NOMO-1 treated with dmso at 0.1 percent for 144 hours (cell line): ENCODE measurements at regions not wholly inside any gene's neighbourhood (a gene's known extent, or its start where the extent isn't known, plus 50 kb on each side); places are given as distances from the start of the nearest gene placed in this dataset.

ENCODE experiments used
- DNase-seq: peaks from one replicate; lab custom pipeline; 2025; ENCODE audit not compliant: unreplicated experiment; lab: John Stamatoyannopoulos, UW

DNA sequence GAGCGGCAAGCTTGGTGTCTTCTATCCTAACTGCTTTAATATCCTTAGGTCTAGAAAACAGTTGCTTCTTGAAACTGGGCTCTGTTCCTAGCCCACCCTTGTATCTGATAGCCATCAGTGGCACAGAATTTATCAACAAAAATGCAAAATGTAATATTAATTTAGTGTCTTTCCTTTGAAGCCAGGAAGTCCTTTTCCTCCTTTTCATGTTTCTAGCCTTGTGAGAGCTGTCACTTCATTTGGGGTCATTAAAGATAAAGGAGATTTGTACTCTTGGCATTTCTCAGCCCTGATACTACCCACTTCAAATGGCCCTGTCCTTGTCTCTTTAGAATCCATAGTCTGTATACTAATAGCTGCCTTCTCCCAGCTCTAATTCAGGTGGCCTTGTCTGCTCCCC, 111.0 kb downstream of the GAS1 start:
- DNase-seq, result no peak

DNA sequence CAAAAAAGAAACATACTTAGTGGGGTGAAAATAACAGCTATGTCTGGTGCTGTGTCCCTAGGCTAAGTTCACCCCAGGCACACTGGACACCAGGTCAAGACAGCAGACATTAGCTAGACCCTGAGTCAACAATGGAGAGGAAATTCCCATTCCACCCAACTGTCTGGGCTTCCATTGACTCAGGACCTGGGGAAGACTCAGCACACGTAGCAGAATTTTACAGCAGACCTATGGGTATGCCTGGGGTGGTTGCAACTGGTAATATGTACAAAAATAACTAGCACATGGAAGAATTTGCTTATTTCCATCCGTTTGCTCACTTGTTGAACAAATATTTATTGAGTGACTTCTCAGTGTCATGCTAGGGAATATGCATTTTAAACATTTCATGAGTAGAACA, 117.0 kb downstream of the GAS1 start:
- DNase-seq, result no peak

DNA sequence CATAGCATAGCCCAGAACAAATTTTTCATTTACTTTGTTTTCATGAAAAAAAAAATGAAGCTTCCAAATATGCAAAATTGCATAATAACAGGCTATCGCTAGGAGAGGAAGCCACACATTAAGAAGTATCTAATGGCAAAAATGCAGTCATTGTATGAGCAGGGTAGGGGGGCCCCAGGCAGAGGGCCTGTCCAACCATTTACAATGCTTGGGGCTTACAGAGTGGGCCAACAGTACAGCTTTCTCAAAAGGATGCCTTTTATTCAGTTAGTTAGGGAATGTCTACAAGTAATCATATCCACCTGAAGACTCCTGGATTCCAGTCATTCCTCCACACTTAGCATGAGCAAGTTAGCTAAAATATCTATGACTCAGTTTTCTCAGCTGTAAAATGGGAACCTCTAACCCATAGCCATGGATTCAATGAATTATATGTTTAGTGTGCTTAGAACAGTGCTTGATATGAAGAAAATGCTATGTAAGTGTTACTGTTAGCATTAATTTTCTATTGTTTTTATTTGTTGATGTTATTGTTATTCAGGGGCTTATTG, 117.7 kb downstream of the GAS1 start:
- DNase-seq, result no peak

DNA sequence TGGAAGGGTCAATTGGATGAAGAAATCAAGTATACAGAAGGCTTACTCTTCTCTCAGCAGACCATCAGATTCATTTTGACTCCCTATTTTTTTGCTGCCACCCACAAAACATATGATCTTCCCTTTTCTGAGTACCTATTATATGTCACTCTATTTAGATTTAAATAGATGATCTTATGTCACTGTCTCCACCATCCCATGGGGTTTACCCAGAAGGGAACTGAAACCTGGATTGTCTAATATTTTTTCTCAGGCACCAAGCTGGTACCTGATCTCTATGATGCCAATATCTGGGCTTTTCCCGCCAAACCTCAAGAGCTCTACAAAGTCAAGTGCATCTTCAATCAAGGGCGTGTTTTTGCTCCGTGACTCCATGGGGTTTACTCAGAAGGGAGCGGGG, 118.7 kb downstream of the GAS1 start:
- no peak for DNase-seq

DNA sequence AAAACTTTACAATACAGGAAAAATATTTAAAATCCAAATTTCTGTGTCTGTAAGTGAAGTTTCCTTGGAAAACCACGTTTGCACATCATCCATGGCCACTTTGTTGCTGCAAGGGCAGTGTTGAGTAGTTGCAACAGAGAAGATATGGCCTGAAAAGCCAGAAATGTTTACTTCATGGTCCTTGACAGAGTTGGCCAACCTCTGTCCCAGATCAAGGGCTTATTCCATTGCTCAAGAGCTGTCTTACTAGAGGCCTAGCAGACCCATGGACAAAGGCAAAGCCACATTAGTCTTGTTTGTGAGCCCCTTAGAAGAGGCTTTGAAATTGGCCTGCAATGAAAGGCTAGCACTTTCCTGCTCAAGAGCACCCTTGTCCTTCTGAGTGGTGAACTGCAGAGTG, 119.4 kb downstream of the GAS1 start:
- DNase-seq, result no peak

DNA sequence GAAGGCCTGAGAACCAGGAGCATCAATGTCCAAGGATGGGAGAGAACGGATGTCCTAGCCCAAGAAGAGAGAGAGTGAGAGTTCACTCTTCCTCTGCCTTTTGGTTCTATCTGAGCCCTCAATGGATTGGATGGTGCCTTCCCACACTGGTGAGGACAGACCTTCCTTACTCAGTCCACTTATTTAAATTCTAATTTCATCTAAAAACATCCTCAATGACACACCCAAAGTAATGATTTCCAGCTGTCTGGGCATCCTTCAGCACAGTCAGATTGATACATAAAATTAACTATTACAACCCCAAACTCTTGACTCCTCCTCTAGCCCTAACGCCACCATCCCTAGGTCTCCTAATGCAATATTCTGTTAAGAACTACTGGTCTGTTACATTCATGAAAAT, 122.0 kb downstream of the GAS1 start:
- no peak for DNase-seq

DNA sequence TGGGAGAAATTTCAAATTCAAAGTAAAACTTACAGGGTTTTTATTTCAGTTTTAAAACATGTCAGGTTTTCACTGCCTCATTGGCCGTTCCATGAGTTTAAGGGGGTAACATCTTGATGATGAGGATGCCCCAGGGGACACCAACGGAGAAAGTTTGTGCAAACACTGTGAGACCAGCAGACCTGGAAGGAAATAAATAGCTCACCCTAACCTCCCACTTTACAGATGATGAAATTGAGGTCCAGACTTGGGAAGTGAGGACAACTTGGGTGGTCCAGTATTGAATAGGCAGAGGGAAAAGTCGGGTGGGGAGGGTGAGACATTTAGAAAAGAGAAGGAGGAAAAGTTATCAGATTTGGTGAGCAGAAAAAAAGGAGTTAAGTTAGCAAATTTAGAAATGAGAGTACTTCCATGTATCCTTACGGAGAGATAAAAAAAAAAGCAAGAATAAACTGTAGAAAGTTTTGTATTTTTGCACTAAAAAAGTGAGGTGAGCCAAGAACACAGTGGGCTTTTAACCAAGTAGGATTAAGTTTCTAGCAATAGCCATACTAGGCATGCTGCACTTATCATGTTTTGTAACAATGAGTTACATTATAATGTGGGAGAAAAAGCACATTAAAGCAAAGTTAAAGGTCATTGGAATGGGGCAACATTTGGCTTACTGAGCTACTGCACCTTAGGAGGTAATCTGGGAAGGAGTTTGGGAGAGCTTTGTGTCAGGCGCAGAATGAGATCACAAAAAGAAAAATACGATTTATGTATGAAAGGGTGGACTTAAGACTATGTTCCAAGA, 125.1 kb downstream of the GAS1 start:
- DNase-seq, result no peak

DNA sequence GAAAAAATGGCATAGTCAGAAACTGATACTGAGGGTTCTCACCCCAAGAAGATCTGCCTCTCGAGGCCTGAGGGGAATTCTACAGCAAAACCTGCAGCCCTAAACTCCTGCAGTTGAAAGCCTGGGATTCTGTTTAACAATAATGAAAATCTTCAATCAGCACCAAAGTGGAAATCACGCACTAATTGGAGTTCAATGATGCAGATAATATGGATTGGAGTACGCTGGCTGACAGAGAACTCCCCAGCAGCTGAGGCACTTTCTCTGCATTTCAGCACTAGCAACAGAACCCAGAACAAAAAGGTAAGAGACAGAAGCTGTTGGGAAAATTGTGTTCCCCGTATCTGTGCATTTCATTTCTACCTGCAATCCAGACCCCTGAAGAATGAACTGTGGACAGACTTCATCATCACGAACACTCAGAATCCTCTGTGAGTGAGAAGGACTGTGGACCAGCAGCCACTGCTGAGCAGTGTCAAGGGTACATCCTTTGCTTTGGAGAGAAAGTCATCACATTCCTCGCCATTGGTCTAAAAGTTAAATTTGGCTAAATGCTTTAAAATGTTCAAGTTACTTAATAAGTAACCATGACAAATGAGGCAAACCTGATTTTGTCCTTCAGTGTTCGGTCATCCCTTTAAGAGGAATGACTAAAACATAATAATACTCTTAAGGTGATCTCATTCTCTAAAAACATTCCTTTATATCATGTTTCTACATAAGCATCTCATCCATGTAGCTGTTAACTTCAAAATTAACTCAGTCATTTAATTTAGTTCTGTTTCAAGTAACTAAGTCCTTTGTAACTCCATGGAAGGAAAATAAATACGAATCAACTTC, 126.1 kb downstream of the GAS1 start:
- DNase-seq, result no peak

DNA sequence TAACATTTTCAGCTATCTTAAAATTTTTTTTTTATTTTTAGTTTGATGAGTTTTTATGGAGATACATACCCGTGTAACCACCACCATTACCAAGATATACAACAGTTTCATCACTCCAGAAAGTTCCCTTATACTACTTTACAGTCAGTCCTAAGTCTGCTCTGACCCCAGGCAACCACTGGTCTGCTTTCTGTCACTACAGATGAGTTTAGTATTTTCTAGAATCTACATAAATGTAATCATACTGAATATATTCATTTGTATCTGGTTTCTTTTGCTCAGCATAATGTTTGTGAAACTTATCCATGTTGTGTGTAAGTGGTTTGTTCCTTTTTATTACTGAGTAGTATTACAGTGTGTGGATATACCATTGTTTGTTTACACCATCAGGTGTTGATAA, 127.8 kb downstream of the GAS1 start:
- DNase-seq, result no peak

DNA sequence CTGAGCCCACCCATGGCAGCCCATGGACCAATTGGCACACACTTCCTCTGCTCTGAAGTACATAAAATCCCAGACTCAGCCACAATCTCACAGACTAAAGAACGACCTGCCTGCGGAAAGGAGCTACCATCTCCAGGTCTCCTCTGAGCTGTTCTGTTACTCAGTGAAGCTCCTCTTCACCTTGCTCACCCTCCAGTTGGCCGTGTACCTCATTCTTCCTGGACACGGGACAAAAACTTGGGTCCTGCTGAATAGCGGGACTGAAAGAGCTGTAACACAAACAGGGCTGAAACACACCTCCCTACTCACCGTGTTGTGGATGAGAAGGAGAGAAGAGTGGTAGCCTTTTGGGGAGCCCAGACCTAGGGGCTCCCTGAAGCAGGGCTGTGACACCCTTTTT, 128.7 kb downstream of the GAS1 start:
- DNase-seq, result no peak

DNA sequence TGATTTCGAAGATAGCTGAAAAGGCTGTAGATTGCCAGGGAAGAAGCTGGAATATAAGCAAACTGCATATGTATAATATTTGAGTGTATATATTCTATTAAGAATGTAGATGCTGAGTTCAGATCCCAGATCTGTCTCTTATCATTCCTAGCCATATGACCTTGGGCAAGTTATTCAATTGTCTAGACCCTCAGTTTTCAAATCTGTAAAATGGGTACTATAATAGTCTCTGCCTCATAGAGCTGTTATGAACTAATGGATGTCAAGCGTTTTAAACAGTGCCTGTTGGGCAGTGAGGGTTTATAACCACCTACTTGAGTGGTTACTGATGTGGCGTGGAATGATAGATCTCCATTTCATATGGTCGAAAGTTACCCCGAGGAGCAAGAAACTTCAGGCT, 130.4 kb downstream of the GAS1 start:
- DNase-seq, result no peak

DNA sequence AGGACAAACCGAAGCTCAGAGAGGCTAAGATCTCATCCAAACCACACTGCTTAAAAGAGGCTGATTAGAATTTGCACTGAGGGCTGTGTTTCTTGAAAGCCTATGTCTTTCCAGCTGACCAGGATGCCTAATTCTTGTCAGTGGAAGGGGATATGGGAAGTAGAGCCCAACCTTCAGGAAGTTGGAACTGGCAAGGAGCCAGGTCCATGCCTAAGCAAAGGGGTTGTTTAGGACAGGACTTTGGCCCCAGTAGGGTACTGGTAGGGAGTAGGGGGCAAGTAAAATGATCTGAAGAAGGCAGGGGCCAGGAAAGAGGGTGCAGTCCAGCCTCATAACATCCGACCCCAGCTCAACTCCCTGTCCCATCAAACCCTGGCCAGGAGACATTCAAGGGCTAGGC, 130.9 kb downstream of the GAS1 start:
- DNase-seq, result no peak

DNA sequence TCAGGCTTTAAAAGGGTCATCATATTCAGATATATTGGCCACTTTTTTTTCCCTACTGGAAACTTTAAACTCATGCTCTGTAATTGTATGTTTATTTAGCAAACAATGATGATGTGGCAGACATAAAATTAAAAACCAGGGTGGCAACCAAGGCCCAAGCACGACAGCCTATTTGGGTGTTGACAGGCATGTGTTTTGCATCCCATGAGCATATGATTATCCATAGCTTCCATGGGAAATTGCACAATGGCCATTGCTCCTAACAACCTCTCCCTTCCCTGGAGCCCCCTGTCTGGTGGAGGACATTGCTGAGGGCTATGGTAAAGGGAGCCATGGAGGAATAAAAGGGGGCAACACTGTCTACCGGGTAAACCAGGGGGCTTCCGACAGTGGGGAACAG, 134.7 kb downstream of the GAS1 start:
- DNase-seq, result no peak

DNA sequence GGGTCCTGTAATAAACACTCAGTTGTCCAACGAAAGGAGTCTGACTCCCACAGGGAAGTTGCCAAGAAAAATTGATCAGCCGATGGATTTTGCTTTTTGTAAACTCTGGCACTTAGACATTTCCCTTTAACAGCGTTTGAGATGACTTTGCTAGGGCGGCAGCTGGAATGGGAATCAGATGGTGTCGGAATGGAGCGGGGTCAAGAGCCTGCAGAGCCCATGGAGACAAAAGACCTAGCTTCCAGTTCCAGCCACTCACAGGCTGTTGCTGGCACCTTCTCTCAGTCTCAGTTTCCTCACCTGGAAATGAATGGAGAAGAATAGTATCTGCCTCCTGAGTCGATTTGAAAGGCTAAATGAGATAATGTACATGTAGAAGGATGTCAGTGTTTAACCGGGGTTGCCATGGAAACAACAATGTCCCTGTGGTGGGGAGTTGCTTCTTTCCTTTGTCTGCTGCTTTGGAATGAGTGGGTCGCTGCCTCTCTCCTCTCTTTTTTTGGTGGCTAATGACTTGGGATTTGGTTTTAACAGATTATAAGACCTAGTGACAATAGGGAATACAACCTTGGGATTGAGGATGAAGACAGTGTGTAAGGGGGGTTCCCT, 137.4 kb downstream of the GAS1 start:
- no peak for DNase-seq

DNA sequence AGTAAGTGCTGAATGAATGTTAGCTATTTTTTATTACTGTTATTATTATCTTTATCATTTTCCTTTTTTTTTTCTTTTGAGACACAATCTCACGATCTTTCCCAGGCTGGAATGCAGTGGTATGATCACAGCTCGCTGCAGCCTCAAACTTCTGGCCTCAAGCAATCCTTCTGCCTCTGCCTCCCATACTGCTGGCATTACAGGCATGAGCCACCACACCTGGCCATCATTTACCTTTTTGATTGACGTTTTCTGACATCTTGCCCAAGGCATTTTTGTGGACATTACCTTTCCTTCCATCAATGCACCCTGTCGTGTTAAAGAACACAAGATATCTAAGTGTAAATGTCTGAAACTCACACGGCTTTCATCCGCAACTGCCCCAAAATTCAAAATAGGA, 138.2 kb downstream of the GAS1 start:
- DNase-seq, result no peak

DNA sequence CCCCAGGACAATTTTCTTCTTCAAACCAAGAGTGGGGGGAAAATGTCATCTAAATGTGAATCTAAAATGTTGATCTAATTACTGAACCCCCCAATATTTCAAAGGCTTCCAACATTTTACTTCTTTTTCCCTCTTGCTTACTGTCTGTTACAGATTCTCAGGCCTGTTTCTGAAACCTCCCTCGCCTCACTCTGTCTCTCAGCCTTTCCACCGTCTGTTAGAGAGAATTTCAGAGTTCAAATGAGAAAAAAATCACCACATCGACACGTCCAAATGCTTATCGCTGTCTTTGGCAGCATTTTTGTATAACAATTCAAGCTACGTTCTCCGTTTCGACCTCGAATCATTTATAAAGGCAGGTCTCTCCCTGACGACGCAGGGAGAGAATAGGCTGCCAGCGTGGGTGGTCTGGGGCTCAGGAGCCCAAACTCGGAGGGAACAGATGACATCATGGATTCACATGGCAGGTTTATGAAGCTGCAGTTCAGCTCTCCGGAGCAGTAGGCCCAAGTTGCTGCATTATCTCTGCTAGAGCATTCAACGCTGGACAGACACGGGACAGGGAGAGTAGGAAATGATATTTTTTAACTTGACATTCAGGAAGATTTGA, 139.8 kb downstream of the GAS1 start:
- no peak for DNase-seq

DNA sequence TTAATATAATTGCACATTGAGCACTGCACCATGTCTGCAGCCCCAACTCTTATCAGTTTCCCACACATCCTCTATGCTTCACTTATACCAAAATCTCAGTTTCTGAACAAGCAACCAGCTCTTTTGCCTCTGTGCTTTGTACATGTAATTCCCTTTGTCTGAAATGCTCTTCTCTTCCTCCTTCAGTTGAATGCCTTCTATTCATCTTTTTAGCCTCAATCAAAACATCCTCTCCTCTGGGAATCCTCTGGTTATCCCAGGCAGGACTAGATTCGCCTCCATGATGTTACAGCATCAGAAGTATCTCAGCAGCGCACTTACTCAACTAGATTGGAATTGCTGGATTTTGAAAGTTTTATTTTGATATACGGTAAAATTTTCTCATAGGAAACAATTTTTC, 143.3 kb downstream of the GAS1 start:
- DNase-seq, result no peak

DNA sequence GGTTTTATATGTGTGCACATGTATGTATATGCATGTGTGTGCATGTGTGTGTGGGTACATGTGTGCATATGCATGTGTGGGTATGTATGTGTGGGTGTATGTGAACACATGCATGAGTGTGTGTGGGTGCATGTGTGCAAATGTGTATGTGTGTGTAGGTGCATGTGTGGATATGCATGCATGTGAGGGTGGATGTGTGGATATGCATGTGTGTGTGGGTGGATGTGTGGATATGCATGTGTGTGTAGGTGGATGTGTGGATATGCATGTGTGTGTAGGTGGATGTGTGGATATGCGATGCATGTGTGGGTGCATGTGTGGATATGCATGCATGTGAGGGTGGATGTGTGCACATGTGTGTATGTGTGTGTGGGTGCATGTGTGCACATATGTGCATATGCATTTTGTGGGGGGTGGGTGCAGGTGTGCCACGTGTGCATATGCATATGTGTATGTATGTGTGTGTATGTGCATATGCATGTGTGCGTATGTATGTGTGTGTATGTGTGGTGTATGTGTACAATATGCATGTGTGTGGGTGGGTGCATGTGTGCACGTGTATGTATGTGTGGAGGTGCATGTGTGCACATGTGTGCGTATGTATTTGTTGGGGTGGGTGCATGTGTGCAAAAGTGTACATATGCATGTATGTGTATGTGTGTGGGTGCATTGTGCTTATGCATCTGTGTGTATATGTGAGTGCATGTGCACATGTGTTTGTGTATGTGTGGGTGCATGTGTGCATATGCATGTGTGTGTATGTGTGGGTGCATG, 144.2 kb downstream of the GAS1 start:
- DNase-seq, result no peak

DNA sequence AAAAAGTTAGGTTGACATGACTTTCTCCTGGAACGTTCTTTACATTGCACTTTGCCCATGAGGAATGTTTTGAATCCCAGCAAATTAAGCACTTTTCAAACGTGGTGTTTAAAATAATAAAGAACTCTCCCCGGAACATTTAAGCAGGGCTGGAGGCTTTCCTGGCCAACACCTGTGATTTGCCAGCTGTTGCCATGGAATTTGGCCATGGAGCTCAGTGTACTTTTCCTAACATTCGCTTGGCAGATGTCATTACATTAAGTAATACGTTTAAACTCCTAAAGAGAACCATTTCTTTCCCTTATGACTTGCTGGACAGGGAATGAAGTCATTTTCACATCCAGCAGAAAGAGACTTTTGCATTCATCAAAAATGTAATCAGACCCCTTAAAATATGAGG, 146.1 kb downstream of the GAS1 start:
- no peak for DNase-seq

DNA sequence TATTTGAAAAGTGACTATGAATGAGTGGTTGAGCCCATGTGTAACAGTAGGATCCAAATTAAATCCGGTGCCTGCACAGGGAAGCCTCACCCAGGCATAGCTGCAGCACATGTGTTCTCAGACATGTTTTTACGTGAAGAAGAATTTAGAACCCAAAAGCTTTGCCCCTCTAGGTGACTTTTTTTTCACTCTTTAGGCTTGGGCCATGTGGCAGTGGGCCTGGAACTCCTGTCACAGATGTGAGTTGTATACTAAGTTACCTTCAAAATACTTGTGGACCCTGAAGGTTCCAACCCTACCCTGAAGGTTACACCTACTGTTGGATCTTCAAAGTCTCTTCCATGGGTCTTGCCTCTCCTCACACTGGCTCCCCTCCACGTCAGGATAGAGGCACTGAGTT, 146.6 kb downstream of the GAS1 start:
- DNase-seq, result no peak

DNA sequence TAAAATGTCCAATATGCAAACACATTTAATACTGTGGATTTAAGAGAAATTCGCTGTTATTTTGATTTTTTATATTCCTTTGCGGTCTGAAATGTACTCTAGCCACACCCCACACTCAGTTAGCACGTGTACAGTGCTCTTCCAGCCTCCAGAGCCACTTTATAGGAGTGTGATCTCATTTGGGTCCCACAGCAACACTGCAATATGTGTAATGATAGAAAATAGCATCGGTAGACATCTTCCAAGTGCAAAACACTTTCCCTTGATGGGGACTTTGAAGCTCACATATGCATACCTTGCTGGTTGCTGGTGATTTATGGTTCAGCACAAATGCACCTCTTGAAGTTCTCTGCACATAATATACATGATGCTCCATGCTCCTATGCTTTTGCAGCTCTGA, 148.3 kb downstream of the GAS1 start:
- no peak for DNase-seq
